Right atrium auricular region (tissue), 2 donors: ENCODE measurements at regions not wholly inside any gene's neighbourhood (a gene's known extent, or its start where the extent isn't known, plus 50 kb on each side); places are given as distances from the start of the nearest gene placed in this dataset.

Source experiments
- DNase-seq: peaks from one replicate; pipeline ENCODE4 v3.0.0-alpha.2; 2019; ENCODE audit warnings: low spot score
- H3K27ac ChIP-seq, 2 donors: fragments of 200-600 bp; sonication (generic); 1 replicate in 1 of 2; 2 replicates in 1 of 2; pipeline ENCODE4 v1.5.1; 2016 to 2019
- H3K27me3 ChIP-seq, 2 donors: fragments of 200-600 bp; sonication (generic); one replicate each; pipeline versions ENCODE4 v1.5.1 to v1.6.0; 2017 to 2019
- H3K36me3 ChIP-seq: fragments of 200-600 bp; sonication (generic); one replicate; pipeline ENCODE4 v1.5.1; 2016
- H3K4me1 ChIP-seq, 2 donors: fragments of 200-600 bp; sonication (generic); one replicate each; pipeline versions ENCODE4 v1.5.1 to v1.6.0; 2017 to 2019
- H3K4me3 ChIP-seq, 2 donors: fragments of 200-600 bp; sonication (generic); 1 replicate in 1 of 2; 2 replicates in 1 of 2; pipeline ENCODE4 v1.5.1; 2017 to 2019; ENCODE audit warnings: mild to moderate bottlenecking in 1 of 2, moderate library complexity in 1 of 2
- H3K9me3 ChIP-seq, 2 donors: fragments of 200-600 bp; sonication (generic); one replicate each; pipeline ENCODE4 v1.5.1; 2019
- CTCF ChIP-seq, 2 donors: fragments of 200-600 bp; sonication (generic); IDR thresholded peaks; one replicate each; pipeline ENCODE4 v1.5.1; 2019; ENCODE audit warnings: antibody characterized with exemption in 2 of 2

GRCh38 chr12:3350432-3350831 is 140.6 kb upstream of the PRMT8 start:
- Histone ChIP-seq H3K27ac (no peak overlapping the region), H3K36me3 (no peaks in the 10 kb centered on the region), H3K4me3 (no peak overlapping the region), H3K27me3 (no peaks in the 10 kb centered on the region), H3K4me1 (no peaks in the 10 kb centered on the region), H3K9me3 (no peaks in the 10 kb centered on the region)
- DNase-seq = no peak
- no peak for TF ChIP-seq CTCF (IDR thresholded peaks at IDR 0.05)

GRCh38 chr12:3351731-3352130 is 139.3 kb upstream of the PRMT8 start:
- H3K27me3 ChIP-seq = no peaks in the 10 kb centered on the region
- no peak for TF ChIP-seq CTCF (IDR thresholded peaks at IDR 0.05)
- no peak for DNase-seq

GRCh38 chr12:3352230-3352629 is 138.8 kb upstream of the PRMT8 start:
- Histone ChIP-seq H3K36me3 (no peaks in the 10 kb centered on the region), H3K27ac (no peak overlapping the region), H3K4me1 (no peaks in the 10 kb centered on the region), H3K9me3 (no peaks in the 10 kb centered on the region), H3K4me3 (no peak overlapping the region), H3K27me3 (no peaks in the 10 kb centered on the region)
- TF ChIP-seq CTCF (IDR thresholded peaks at IDR 0.05) = no peak
- DNase-seq = no peak

More at GRCh38 chr12:3351731-3352130, 139.3 kb upstream of the PRMT8 start:
- H3K36me3 ChIP-seq = no peaks in the 10 kb centered on the region
- H3K4me3 ChIP-seq = no peak overlapping the region
- H3K4me1 ChIP-seq = no peaks in the 10 kb centered on the region
- H3K27ac ChIP-seq = no peak overlapping the region
- H3K9me3 ChIP-seq = no peaks in the 10 kb centered on the region

- Histone ChIP-seq H3K36me3 (no peaks in the 10 kb centered on the region), H3K9me3 (no peaks in the 10 kb centered on the region), H3K4me3 (no peak overlapping the region), H3K27ac (no peak overlapping the region), H3K4me1 (no peaks in the 10 kb centered on the region), H3K27me3 (no peaks in the 10 kb centered on the region)
- no peak for DNase-seq
- no peak for TF ChIP-seq CTCF (IDR thresholded peaks at IDR 0.05)
Measured at GRCh38 chr12:3353621-3354020, 137.4 kb upstream of the PRMT8 start.

GRCh38 chr12:3354586-3354985 is 136.4 kb upstream of the PRMT8 start:
- Histone ChIP-seq H3K4me1 (no peaks in the 10 kb centered on the region), H3K4me3 (no peak overlapping the region), H3K27me3 (no peaks in the 10 kb centered on the region), H3K9me3 (no peaks in the 10 kb centered on the region), H3K36me3 (no peaks in the 10 kb centered on the region), H3K27ac (no peak overlapping the region)
- DNase-seq = no peak
- no peak for TF ChIP-seq CTCF (IDR thresholded peaks at IDR 0.05)

GRCh38 chr12:3355378-3355900 is 135.6 kb upstream of the PRMT8 start:
- H3K27me3 ChIP-seq = no peaks in the 10 kb centered on the region
- no peaks in the 10 kb centered on the region for H3K9me3 ChIP-seq
- no peak overlapping the region for H3K27ac ChIP-seq
- no peaks in the 10 kb centered on the region for H3K4me1 ChIP-seq
- TF ChIP-seq CTCF (IDR thresholded peaks at IDR 0.05) = no peak
- no peak overlapping the region for H3K4me3 ChIP-seq
- no peaks in the 10 kb centered on the region for H3K36me3 ChIP-seq
- DNase-seq = no peak
